ENCODE measurements at regions not wholly inside any gene's neighbourhood (a gene's known extent, or its start where the extent isn't known, plus 50 kb on each side); places are given as distances from the start of the nearest gene placed in this dataset.

GRCh38 chr3:174440741-174441587 is 418.2 kb upstream of the NAALADL2 start:
- H3K36me3 ChIP-seq (ENCODE audit: control insufficient read depth, insufficient read depth, low read length): no peaks in the 10 kb centered on the region
- H2AK5ac ChIP-seq (ENCODE audit: low read length): no peak overlapping the region
- no peak overlapping the region for H4K5ac ChIP-seq (ENCODE audit: low read length)
- peak overlapping the region; percentile 98 for H3K27ac ChIP-seq (ENCODE audit: low read depth, low read length)
- peak overlapping the region; percentile 78 for H3K4ac ChIP-seq (ENCODE audit: low read depth, low read length)
- peak overlapping the region; percentile 77 for H3K9ac ChIP-seq (ENCODE audit: low read length)
- peak overlapping the region; percentile 87 for H3K56ac ChIP-seq (ENCODE audit: low read length)
- H3K27me3 ChIP-seq (ENCODE audit: insufficient read depth, low read length, poor library complexity): no peaks in the 10 kb centered on the region
- no peaks in the 10 kb centered on the region for H3K4me1 ChIP-seq (ENCODE audit: control insufficient read depth, low read depth, low read length)
- peak overlapping the region; percentile 62 for H3K4me3 ChIP-seq (ENCODE audit: low read length)
- no peak overlapping the region for H3K23ac ChIP-seq (ENCODE audit: low read length)
- no peak overlapping the region for H2BK120ac ChIP-seq (ENCODE audit: low read depth, low read length)
- H2BK5ac ChIP-seq (ENCODE audit: low read length): peak overlapping the region; percentile 62
- H3K79me1 ChIP-seq (ENCODE audit: low read length): no peaks in the 10 kb centered on the region
- no CpG with 5 or more reads among the region's 107 CpGs for WGBS (ENCODE audit: extremely low coverage, insufficient coverage, low lambda C conversion rate)
- H3K4me2 ChIP-seq (ENCODE audit: low read length): peak overlapping the region; percentile 32
- peak overlapping the region; percentile 57 for H4K8ac ChIP-seq (ENCODE audit: low read depth, low read length)
- peak; percentile 95 for DNase-seq
- H3K79me2 ChIP-seq (ENCODE audit: control insufficient read depth, insufficient read depth, low read length): no peaks in the 10 kb centered on the region
- H2BK15ac ChIP-seq (replicated peaks; ENCODE audit: low read depth): no peak overlapping the region
- H3K18ac ChIP-seq (ENCODE audit: low read length): peak overlapping the region; percentile 85

GRCh38 chr3:174441588-174442301 is 417.4 kb upstream of the NAALADL2 start:
- no peak overlapping the region for H3K23ac ChIP-seq (ENCODE audit: low read length)
- no peaks in the 10 kb centered on the region for H3K4me1 ChIP-seq (ENCODE audit: control insufficient read depth, low read depth, low read length)
- H3K4me3 ChIP-seq (ENCODE audit: low read length): peak overlapping the region; percentile 62
- H3K79me2 ChIP-seq (ENCODE audit: control insufficient read depth, insufficient read depth, low read length): no peaks in the 10 kb centered on the region
- no CpG with 5 or more reads among the region's 11 CpGs for WGBS (ENCODE audit: extremely low coverage, insufficient coverage, low lambda C conversion rate)
- peak overlapping the region; percentile 87 for H3K56ac ChIP-seq (ENCODE audit: low read length)
- no peak overlapping the region for H4K8ac ChIP-seq (ENCODE audit: low read depth, low read length)
- H3K27me3 ChIP-seq (ENCODE audit: insufficient read depth, low read length, poor library complexity): no peaks in the 10 kb centered on the region
- H2BK120ac ChIP-seq (ENCODE audit: low read depth, low read length): no peak overlapping the region
- no peak overlapping the region for H2BK15ac ChIP-seq (replicated peaks; ENCODE audit: low read depth)
- H3K18ac ChIP-seq (ENCODE audit: low read length): peak overlapping the region; percentile 85
- no peak overlapping the region for H4K5ac ChIP-seq (ENCODE audit: low read length)
- no peak overlapping the region for H2AK5ac ChIP-seq (ENCODE audit: low read length)
- peak overlapping the region; percentile 2 for H3K4me2 ChIP-seq (ENCODE audit: low read length)
- peak overlapping the region; percentile 98 for H3K27ac ChIP-seq (ENCODE audit: low read depth, low read length)
- H3K4ac ChIP-seq (ENCODE audit: low read depth, low read length): peak overlapping the region; percentile 78
- H3K9ac ChIP-seq (ENCODE audit: low read length): peak overlapping the region; percentile 77
- no peak for DNase-seq
- H3K36me3 ChIP-seq (ENCODE audit: control insufficient read depth, insufficient read depth, low read length): no peaks in the 10 kb centered on the region
- H3K79me1 ChIP-seq (ENCODE audit: low read length): no peaks in the 10 kb centered on the region
- no peak overlapping the region for H2BK5ac ChIP-seq (ENCODE audit: low read length)

- Histone ChIP-seq H3K79me1 (ENCODE audit: low read length) (no peaks in the 10 kb centered on the region), H3K27ac (ENCODE audit: low read depth, low read length) (no peak overlapping the region), H2BK5ac (ENCODE audit: low read length) (no peak overlapping the region), H4K5ac (ENCODE audit: low read length) (no peak overlapping the region), H3K4me2 (ENCODE audit: low read length) (no peak overlapping the region), H3K18ac (ENCODE audit: low read length) (no peak overlapping the region), H2BK120ac (ENCODE audit: low read depth, low read length) (no peak overlapping the region), H3K79me2 (ENCODE audit: control insufficient read depth, insufficient read depth, low read length) (no peaks in the 10 kb centered on the region), H2BK15ac (replicated peaks; ENCODE audit: low read depth) (no peak overlapping the region), H2AK5ac (ENCODE audit: low read length) (no peak overlapping the region), H4K8ac (ENCODE audit: low read depth, low read length) (no peak overlapping the region), H3K9ac (ENCODE audit: low read length) (no peak overlapping the region), H3K36me3 (ENCODE audit: control insufficient read depth, insufficient read depth, low read length) (no peaks in the 10 kb centered on the region), H3K4me1 (ENCODE audit: control insufficient read depth, low read depth, low read length) (no peaks in the 10 kb centered on the region), H3K4me3 (ENCODE audit: low read length) (no peak overlapping the region), H3K23ac (ENCODE audit: low read length) (no peak overlapping the region), H3K27me3 (ENCODE audit: insufficient read depth, low read length, poor library complexity) (no peaks in the 10 kb centered on the region), H3K56ac (ENCODE audit: low read length) (no peak overlapping the region), H3K4ac (ENCODE audit: low read depth, low read length) (no peak overlapping the region)
- DNase-seq: no peak
- WGBS (ENCODE audit: extremely low coverage, insufficient coverage, low lambda C conversion rate): no CpG with 5 or more reads among the region's 4 CpGs
Observed at GRCh38 chr3:174442302-174442682, 416.8 kb upstream of the NAALADL2 start.

- WGBS (ENCODE audit: extremely low coverage, insufficient coverage, low lambda C conversion rate): no CpG with 5 or more reads among the region's 3 CpGs
Observed at GRCh38 chr3:174444391-174444790, 414.7 kb upstream of the NAALADL2 start.

GRCh38 chr3:174457758-174458157 is 401.4 kb upstream of the NAALADL2 start:
- Histone ChIP-seq H3K27ac (ENCODE audit: low read depth, low read length) (no peak overlapping the region), H3K36me3 (ENCODE audit: control insufficient read depth, insufficient read depth, low read length) (no peaks in the 10 kb centered on the region), H2BK5ac (ENCODE audit: low read length) (no peak overlapping the region), H2AK5ac (ENCODE audit: low read length) (no peak overlapping the region), H3K4me3 (ENCODE audit: low read length) (no peak overlapping the region), H3K79me2 (ENCODE audit: control insufficient read depth, insufficient read depth, low read length) (no peaks in the 10 kb centered on the region), H3K4ac (ENCODE audit: low read depth, low read length) (no peak overlapping the region), H3K4me1 (ENCODE audit: control insufficient read depth, low read depth, low read length) (no peaks in the 10 kb centered on the region), H3K56ac (ENCODE audit: low read length) (no peak overlapping the region), H3K18ac (ENCODE audit: low read length) (no peak overlapping the region), H4K8ac (ENCODE audit: low read depth, low read length) (no peak overlapping the region), H2BK15ac (replicated peaks; ENCODE audit: low read depth) (no peak overlapping the region), H4K5ac (ENCODE audit: low read length) (no peak overlapping the region), H3K23ac (ENCODE audit: low read length) (no peak overlapping the region), H3K27me3 (ENCODE audit: insufficient read depth, low read length, poor library complexity) (no peaks in the 10 kb centered on the region), H3K79me1 (ENCODE audit: low read length) (no peaks in the 10 kb centered on the region), H3K4me2 (ENCODE audit: low read length) (no peak overlapping the region), H3K9ac (ENCODE audit: low read length) (no peak overlapping the region), H2BK120ac (ENCODE audit: low read depth, low read length) (no peak overlapping the region)
- DNase-seq: no peak
- no CpG with 5 or more reads among the region's 5 CpGs for WGBS (ENCODE audit: extremely low coverage, insufficient coverage, low lambda C conversion rate)

More at GRCh38 chr3:174444391-174444790, 414.7 kb upstream of the NAALADL2 start:
- no peak overlapping the region for H3K23ac ChIP-seq (ENCODE audit: low read length)
- no peak overlapping the region for H3K4me2 ChIP-seq (ENCODE audit: low read length)
- H3K18ac ChIP-seq (ENCODE audit: low read length): no peak overlapping the region
- no peak for DNase-seq
- no peaks in the 10 kb centered on the region for H3K79me2 ChIP-seq (ENCODE audit: control insufficient read depth, insufficient read depth, low read length)
- no peak overlapping the region for H3K27ac ChIP-seq (ENCODE audit: low read depth, low read length)
- H3K36me3 ChIP-seq (ENCODE audit: control insufficient read depth, insufficient read depth, low read length): no peaks in the 10 kb centered on the region
- no peaks in the 10 kb centered on the region for H3K79me1 ChIP-seq (ENCODE audit: low read length)
- no peaks in the 10 kb centered on the region for H3K27me3 ChIP-seq (ENCODE audit: insufficient read depth, low read length, poor library complexity)
- H2AK5ac ChIP-seq (ENCODE audit: low read length): no peak overlapping the region
- H3K4ac ChIP-seq (ENCODE audit: low read depth, low read length): no peak overlapping the region
- no peak overlapping the region for H2BK120ac ChIP-seq (ENCODE audit: low read depth, low read length)
- no peak overlapping the region for H2BK15ac ChIP-seq (replicated peaks; ENCODE audit: low read depth)
- no peak overlapping the region for H3K9ac ChIP-seq (ENCODE audit: low read length)
- no peak overlapping the region for H3K56ac ChIP-seq (ENCODE audit: low read length)
- no peak overlapping the region for H2BK5ac ChIP-seq (ENCODE audit: low read length)
- no peaks in the 10 kb centered on the region for H3K4me1 ChIP-seq (ENCODE audit: control insufficient read depth, low read depth, low read length)
- H4K5ac ChIP-seq (ENCODE audit: low read length): no peak overlapping the region
- no peak overlapping the region for H4K8ac ChIP-seq (ENCODE audit: low read depth, low read length)
- no peak overlapping the region for H3K4me3 ChIP-seq (ENCODE audit: low read length)

Measured in mesendoderm (in vitro differentiated cells).